ENCODE measurements at regions not wholly inside any gene's neighbourhood (a gene's known extent, or its start where the extent isn't known, plus 50 kb on each side); places are given as distances from the start of the nearest gene placed in this dataset.
"Not testable (repeated sequence)": the region's sequence is repeated elsewhere in the genome, so short reads cannot be mapped to it uniquely, and the experiment has no call there.

GRCh38 chr5:40347981-40348725, 331.6 kb upstream of the PTGER4 start:
- no peak for DNase-seq

DNA sequence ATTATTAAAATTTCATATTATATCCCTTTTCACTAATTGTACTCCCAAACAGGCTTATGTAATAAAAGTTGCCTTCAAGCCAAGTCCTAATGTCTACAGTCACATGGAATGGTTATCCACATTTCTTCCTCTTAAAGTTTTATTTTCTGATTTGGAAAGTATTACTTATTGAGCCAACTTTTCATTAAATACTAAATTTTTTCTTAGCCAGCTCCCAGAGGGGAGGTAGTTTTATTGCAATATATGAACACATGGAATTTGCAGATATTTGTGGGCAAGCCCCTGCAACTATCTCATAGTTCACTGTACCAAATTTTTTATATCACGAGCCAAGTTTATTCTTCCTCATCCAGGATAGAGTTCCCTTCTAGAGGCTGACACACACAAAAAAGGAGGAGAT, 332.8 kb upstream of the PTGER4 start:
- DNase-seq: no peak

- not testable (repeated sequence) for DNase-seq
These were observed 341.3 kb upstream of the PTGER4 start for GRCh38 chr5:40338434-40338833.

DNA sequence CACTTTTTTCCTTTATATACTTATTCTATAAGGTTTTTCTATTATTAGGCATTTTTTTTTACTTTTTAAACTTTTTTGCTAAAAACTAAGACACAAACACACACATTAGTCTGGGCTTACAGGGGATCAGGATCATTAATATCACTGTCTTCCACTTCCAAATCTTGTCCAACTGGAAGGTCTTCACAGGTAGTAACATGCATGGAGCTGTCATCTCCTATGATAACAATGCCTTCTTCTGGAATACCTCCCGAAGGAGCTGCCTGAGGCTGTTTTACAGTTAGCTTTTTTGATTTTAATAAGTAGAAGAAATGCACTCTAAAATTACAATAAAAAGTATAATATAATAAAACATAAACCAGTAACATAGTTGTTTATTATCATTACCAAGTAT, 345.5 kb upstream of the PTGER4 start:
- no peak for DNase-seq

- no peak for DNase-seq
These were observed 346.1 kb upstream of the PTGER4 start for GRCh38 chr5:40333459-40334241.

DNA sequence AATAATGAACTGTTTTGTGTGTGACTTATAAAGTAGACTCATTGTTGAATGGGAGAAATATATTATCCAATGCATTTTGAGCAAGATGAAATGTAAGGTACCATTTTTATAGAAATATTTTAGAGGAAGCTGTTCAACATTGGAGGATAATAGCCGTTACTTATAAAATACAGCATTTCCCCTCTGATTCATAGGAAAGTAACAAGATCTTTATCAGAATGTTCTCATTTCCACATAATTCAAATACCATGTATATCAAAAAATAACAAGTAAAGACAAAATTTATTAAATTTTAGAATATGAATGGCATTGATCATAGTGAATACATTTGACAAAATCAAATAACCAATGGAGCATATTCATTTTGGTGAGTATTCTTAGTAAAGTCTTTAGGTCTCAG, 346.7 kb upstream of the PTGER4 start:
- no peak for DNase-seq

DNA sequence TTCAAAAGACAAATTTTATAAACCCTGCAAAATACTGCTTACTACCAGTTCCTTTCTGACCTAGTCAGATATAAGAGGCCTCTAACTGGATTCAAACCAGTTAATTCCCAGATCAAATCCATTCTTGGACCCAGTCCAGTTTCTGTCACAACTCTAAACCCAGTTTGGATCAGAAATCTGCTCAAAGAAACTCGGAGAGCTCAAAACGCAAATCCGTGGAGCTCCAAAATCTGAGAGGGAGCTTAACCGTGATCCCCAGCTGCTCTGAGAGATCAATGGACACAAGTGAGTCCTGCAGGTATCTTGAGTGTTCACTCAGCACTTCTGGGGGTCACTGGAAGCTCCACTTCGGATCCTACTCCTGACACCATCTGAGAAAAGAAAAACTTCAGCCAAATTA, 348.1 kb upstream of the PTGER4 start:
- no peak for DNase-seq

DNA sequence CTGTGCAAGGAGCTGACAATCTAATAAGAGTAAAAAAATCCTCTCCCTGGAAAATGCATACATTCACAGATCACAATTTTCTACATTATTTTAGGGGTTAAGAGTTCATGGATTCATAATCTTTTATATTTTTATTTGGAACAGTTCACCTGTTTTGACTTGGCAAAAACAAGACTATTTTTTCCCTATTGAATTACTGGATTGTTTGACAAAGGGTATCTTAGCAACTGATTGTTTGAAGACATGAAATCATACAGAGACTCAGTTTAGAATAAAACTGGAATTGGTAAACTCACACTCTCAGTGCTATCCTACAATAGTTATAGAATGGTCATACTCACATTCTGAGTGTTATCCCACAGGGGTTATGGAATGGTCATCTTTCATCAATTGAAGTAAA, 358.2 kb upstream of the PTGER4 start:
- DNase-seq: no peak

DNA sequence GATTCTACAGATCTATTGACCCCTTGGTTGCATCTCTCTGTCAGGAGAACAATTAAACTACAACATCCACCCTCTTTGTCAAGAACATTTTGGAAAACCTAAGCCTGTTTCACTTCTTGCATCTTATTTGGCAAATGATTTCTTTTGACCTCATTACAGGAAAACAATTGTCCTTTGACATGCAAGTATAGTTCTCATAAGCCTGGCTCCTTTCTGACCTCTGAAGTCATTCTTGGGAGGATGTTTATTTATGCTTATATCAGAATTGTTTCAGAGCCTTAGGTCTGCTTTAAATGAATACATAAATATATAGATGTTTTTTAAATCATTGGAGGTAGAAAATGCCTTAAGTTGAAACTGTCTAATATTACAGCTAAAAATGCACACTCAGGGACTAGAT, 361.3 kb upstream of the PTGER4 start:
- no peak for DNase-seq

- no peak for DNase-seq
These were observed 362.7 kb upstream of the PTGER4 start for GRCh38 chr5:40317023-40317422.

DNA sequence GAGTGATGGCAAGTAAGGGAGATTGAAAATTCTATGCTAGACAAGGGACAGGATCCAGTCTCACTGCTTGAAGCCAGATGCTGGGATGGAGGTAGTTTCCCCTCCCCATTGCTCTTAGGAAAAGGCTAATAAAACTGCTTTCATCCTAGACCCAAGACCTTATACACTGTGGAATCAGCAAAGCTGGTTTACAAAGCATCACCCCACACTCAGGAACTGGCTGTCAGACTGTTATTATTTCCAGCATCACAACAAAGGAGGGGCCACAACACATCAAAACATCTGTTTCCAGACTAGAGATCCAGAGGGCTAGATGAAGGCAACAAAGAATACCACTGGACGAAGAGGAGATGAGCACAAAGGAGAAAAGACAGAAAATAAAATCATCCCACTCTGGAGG, 364.6 kb upstream of the PTGER4 start:
- no peak for DNase-seq

GRCh38 chr5:40314275-40314674, 365.4 kb upstream of the PTGER4 start:
- DNase-seq: no peak

GRCh38 chr5:40312205-40312604, 367.5 kb upstream of the PTGER4 start:
- DNase-seq: no peak

GRCh38 chr5:40309851-40310250, 369.9 kb upstream of the PTGER4 start:
- no peak for DNase-seq

DNA sequence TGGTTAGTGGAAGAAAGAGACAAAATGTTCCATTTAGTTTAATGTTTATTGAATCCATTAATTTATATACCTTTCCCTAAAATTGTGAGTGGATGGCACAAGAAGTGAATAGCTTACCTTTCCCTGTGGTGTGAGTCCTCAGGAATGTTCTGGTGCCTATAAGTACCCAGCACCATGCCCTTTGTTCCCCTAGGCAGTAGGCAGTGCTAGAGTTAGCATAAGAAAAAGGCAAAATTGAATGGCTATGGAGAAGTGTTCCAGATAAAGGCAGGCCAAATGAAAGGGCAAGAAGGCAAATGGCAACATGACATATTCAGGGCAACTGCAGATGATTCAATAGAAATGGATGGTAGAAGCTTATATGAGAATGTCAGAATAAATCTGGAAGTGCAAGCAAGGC, 370.8 kb upstream of the PTGER4 start:
- no peak for DNase-seq

GRCh38 chr5:40307920-40308319, 371.8 kb upstream of the PTGER4 start:
- DNase-seq: no peak

GRCh38 chr5:40306869-40307487, 372.7 kb upstream of the PTGER4 start:
- DNase-seq: no peak

GRCh38 chr5:40292006-40292405, 387.7 kb upstream of the PTGER4 start:
- DNase-seq: no peak

- no peak for DNase-seq
These were observed 388.4 kb upstream of the PTGER4 start for GRCh38 chr5:40291338-40291737.

DNA sequence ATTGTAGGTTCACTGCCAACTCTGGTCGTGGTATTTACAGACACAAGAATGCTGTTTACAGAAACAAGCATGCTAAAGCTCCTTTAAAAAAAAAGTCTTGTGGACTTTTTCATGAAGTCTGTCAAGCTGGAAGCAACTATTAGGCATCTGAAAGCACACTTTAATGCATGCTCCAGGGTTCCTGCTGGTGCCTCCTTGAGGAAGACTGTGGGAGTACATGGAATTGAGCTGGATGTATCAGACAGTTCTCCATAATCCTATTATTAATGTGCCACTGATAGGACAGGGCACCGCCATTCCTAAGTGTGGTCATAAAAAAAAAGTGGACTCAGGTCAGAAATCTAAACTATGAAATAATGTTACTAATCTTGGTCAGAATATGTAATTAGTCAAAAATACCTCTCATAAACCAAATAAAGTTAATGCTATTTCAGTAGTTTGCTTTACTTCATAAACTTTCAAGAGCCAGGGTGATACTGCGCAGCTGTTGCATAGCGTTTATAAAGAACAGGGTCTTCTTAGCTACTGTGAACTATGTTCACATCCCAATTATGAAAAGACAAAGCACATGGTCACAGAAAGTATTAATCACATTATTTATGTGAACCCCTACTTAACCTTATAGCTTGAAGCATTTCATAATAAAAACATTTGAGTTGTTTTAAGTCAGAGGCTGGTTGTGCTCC, 390.8 kb upstream of the PTGER4 start:
- no peak for DNase-seq

DNA sequence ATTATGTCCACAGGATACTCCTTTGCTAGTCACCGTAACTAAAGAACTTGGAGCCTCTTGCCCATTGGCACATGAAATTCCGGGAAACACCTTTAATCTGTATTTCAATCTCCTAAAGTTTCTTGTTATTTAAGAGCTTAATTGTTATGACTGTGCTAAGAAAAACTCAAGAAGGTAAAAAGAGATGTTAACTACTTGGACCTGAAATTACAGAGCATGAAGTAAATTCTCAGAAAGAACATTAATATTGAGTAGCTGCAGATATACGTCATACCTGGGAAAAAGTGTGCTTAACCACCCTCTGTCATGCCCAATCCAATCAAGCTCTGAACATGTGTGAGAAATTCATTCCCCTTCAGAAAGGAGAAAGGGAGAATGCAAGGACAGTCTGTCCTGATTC, 394.9 kb upstream of the PTGER4 start:
- DNase-seq: no peak

DNA sequence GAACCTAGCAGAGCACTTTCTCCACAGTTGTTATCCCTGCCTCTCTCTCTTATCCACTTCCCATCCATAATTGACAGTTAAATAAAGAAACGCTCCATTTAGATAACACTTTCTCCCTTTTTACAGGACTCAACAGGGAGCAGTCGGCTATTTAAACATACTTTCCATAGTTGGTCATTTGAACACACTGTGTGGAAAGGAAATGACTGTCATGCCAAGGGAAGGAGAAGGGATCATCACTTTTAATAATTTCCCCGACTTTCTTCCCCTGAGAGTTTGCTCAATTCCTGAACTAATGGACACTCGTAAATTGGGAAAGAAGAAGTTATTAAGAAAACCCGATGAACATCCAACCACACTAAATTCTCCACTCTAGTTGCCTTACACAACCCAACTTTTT, 400.8 kb upstream of the PTGER4 start:
- no peak for DNase-seq

GRCh38 chr5:40277161-40277906, 402.4 kb upstream of the PTGER4 start:
- DNase-seq: no peak

Measured in right hindlimb (tissue), 1 donor.